ENCODE measurements at regions not wholly inside any gene's neighbourhood (a gene's known extent, or its start where the extent isn't known, plus 50 kb on each side); places are given as distances from the start of the nearest gene placed in this dataset.

DNA sequence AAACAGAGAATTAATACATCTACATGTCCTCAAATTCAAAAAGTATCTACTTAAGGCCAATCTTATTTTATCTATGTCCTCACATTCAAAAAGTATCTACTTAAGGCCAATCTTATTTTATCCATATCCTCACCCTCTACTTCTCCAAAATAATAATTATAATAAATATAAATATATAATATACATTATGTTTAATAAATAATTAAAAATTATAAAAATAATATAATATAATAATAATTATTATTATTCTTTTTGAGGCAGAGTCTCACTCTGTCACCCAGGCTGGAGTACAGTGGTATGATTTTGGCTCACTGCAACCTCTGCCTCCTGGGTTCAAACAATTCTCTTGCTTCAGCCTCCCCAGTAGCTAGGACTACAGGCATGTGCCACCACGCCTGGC, 784.9 kb downstream of the DNAJB9 start:
- no peak for TF ChIP-seq CTCF (IDR thresholded peaks at IDR 0.05)
- TF ChIP-seq POLR2A (IDR thresholded peaks at IDR 0.05), result no peak

All from body of pancreas (tissue), 4 donors.